ENCODE measurements at regions not wholly inside any gene's neighbourhood (a gene's known extent, or its start where the extent isn't known, plus 50 kb on each side); places are given as distances from the start of the nearest gene placed in this dataset.
A peak's percentile ranks its signal among the peaks of the same experiment; 100 is the strongest.
"Not testable (repeated sequence)": the region's sequence is repeated elsewhere in the genome, so short reads cannot be mapped to it uniquely, and the experiment has no call there.

- POLR2A ChIA-PET (ENCODE audit: low non-redundant PET), result no interaction called here
- no peak for DNase-seq (ENCODE audit: low spot score)
Observed at GRCh38 chr13:110818747-110819146, 96.1 kb downstream of the ANKRD10 start.

GRCh38 chr13:110819203-110820014 is 95.5 kb downstream of the ANKRD10 start:
- Histone ChIP-seq H3K9me3 (ENCODE audit: low read depth, low read length, poor library complexity, severe bottlenecking) (no peaks in the 10 kb centered on the region), H3K27me3 (replicated peaks; ENCODE audit: insufficient read depth, low read depth, low read length, poor library complexity) (no peaks in the 10 kb centered on the region), H3K4me1 (ENCODE audit: insufficient read depth, low read length, poor library complexity, severe bottlenecking) (no peaks in the 10 kb centered on the region), H3K4me3 (ENCODE audit: low read depth, low read length, poor library complexity, severe bottlenecking) (no peak overlapping the region), H3K27ac (ENCODE audit: low read depth, low read length, poor library complexity, severe bottlenecking) (no peak overlapping the region), H3K36me3 (ENCODE audit: insufficient read depth, low read length, poor library complexity, severe bottlenecking) (no peaks in the 10 kb centered on the region)
- peak; percentile 78 for DNase-seq (ENCODE audit: low spot score)
- ChIA-PET CTCF (interaction anchor here (0.6 to 1.2 kb wide), 3 partner anchors 138 to 257 kb away, joined by 3 to 4 read pairs (median 3); no protein-coding TSS in a partner anchor), POLR2A (ENCODE audit: low non-redundant PET) (interaction anchor here (0.7 kb wide), 1 partner anchor 112 kb away, joined by 7 read pairs; no protein-coding TSS in a partner anchor)
- BruUV-seq (replicated peaks), result no TSS peak
- TF ChIP-seq EZH2 (IDR thresholded peaks at IDR 0.05; ENCODE audit: borderline replicate concordance, low read depth, low read length, poor library complexity, severe bottlenecking) (no peak), CTCF (conservative IDR thresholded peaks at IDR 0.05; ENCODE audit: low read depth, low read length) (peak; percentile 97)
- intact Hi-C loops (cut with micrococcal nuclease; ENCODE audit: unreplicated experiment), result loop anchor here (1.0 to 5.0 kb wide), 4 partner anchors 104 to 365 kb away; no protein-coding TSS in a partner anchor

More at GRCh38 chr13:110818747-110819146, 96.1 kb downstream of the ANKRD10 start:
- Histone ChIP-seq H3K36me3 (ENCODE audit: insufficient read depth, low read length, poor library complexity, severe bottlenecking) (no peaks in the 10 kb centered on the region), H3K9me3 (ENCODE audit: low read depth, low read length, poor library complexity, severe bottlenecking) (no peaks in the 10 kb centered on the region), H3K4me3 (ENCODE audit: low read depth, low read length, poor library complexity, severe bottlenecking) (no peak overlapping the region), H3K4me1 (ENCODE audit: insufficient read depth, low read length, poor library complexity, severe bottlenecking) (no peaks in the 10 kb centered on the region), H3K27me3 (replicated peaks; ENCODE audit: insufficient read depth, low read depth, low read length, poor library complexity) (no peaks in the 10 kb centered on the region), H3K27ac (ENCODE audit: low read depth, low read length, poor library complexity, severe bottlenecking) (no peak overlapping the region)
- BruUV-seq (replicated peaks), result no TSS peak
- TF ChIP-seq CTCF (conservative IDR thresholded peaks at IDR 0.05; ENCODE audit: low read depth, low read length) (no peak), EZH2 (IDR thresholded peaks at IDR 0.05; ENCODE audit: borderline replicate concordance, low read depth, low read length, poor library complexity, severe bottlenecking) (no peak)
- CTCF ChIA-PET, result interaction anchor here (0.6 to 1.2 kb wide), 3 partner anchors 138 to 257 kb away, joined by 3 to 4 read pairs (median 3); no protein-coding TSS in a partner anchor
- intact Hi-C loops (cut with micrococcal nuclease; ENCODE audit: unreplicated experiment), result loop anchor here (1.0 to 5.0 kb wide), 4 partner anchors 103 to 364 kb away; no protein-coding TSS in a partner anchor

- Histone ChIP-seq H3K9me3 (ENCODE audit: low read depth, low read length, poor library complexity, severe bottlenecking) (no peaks in the 10 kb centered on the region), H3K4me3 (ENCODE audit: low read depth, low read length, poor library complexity, severe bottlenecking) (no peak overlapping the region), H3K4me1 (ENCODE audit: insufficient read depth, low read length, poor library complexity, severe bottlenecking) (no peaks in the 10 kb centered on the region), H3K27ac (ENCODE audit: low read depth, low read length, poor library complexity, severe bottlenecking) (no peak overlapping the region), H3K36me3 (ENCODE audit: insufficient read depth, low read length, poor library complexity, severe bottlenecking) (no peaks in the 10 kb centered on the region), H3K27me3 (replicated peaks; ENCODE audit: insufficient read depth, low read depth, low read length, poor library complexity) (no peaks in the 10 kb centered on the region)
- no TSS peak for BruUV-seq (replicated peaks)
- ChIA-PET CTCF (no interaction called here), POLR2A (ENCODE audit: low non-redundant PET) (interaction anchor here (0.7 kb wide), 1 partner anchor 111 kb away, joined by 7 read pairs; no protein-coding TSS in a partner anchor)
- no peak for DNase-seq (ENCODE audit: low spot score)
- intact Hi-C loops (cut with micrococcal nuclease; ENCODE audit: unreplicated experiment), result no loop called here
- no peak for TF ChIP-seq CTCF (conservative IDR thresholded peaks at IDR 0.05; ENCODE audit: low read depth, low read length)
- no peak for TF ChIP-seq EZH2 (IDR thresholded peaks at IDR 0.05; ENCODE audit: borderline replicate concordance, low read depth, low read length, poor library complexity, severe bottlenecking)
Observed at GRCh38 chr13:110820322-110820721, 94.5 kb downstream of the ANKRD10 start.

GRCh38 chr13:110821837-110822668 is 92.8 kb downstream of the ANKRD10 start:
- DNase-seq (ENCODE audit: low spot score); POLR2A ChIA-PET (ENCODE audit: low non-redundant PET); BruUV-seq (replicated peaks): not testable (repeated sequence)

More at GRCh38 chr13:110821837-110822668, 92.8 kb downstream of the ANKRD10 start:
- intact Hi-C loops (cut with micrococcal nuclease; ENCODE audit: unreplicated experiment); H3K36me3 ChIP-seq (ENCODE audit: insufficient read depth, low read length, poor library complexity, severe bottlenecking); H3K4me3 ChIP-seq (ENCODE audit: low read depth, low read length, poor library complexity, severe bottlenecking); H3K27ac ChIP-seq (ENCODE audit: low read depth, low read length, poor library complexity, severe bottlenecking); H3K27me3 ChIP-seq (replicated peaks; ENCODE audit: insufficient read depth, low read depth, low read length, poor library complexity); H3K4me1 ChIP-seq (ENCODE audit: insufficient read depth, low read length, poor library complexity, severe bottlenecking); H3K9me3 ChIP-seq (ENCODE audit: low read depth, low read length, poor library complexity, severe bottlenecking); CTCF ChIA-PET: not testable (repeated sequence)
